Natural killer cell (primary cell): ENCODE measurements at regions not wholly inside any gene's neighbourhood (a gene's known extent, or its start where the extent isn't known, plus 50 kb on each side); places are given as distances from the start of the nearest gene placed in this dataset.

Experiments used
- ATAC-seq, 3 donors: fragments of 150-1000 bp in 2 of 3; fragments of 200-7000 bp in 1 of 3; cut with Tn5 transposase; 1 replicate in 1 of 3; 2 replicates in 2 of 3; pipeline ENCODE4 v1.10.0; 2021; ENCODE audit warnings: mild to moderate bottlenecking in 2 of 3, moderate library complexity in 2 of 3
- DNase-seq, 2 donors: peaks; one replicate each; pipeline versions ENCODE4 v3.0.0 to v3.0.0-alpha.2; 2013 to 2021; ENCODE audit warnings: mixed read lengths in 1 of 2
- H3K27ac ChIP-seq: one replicate; pipeline ENCODE4 v1.5.1; 2013; ENCODE audit warnings: mild to moderate bottlenecking, low read length
- H3K27me3 ChIP-seq: one replicate; pipeline ENCODE4 v1.6.1; 2013; ENCODE audit warnings: low read length; ENCODE audit not compliant: control insufficient read depth, insufficient read depth
- H3K36me3 ChIP-seq: one replicate; pipeline ENCODE4 v1.6.1; 2013; ENCODE audit warnings: low read length; ENCODE audit not compliant: control insufficient read depth, insufficient read depth
- H3K4me1 ChIP-seq: one replicate; pipeline ENCODE4 v1.6.1; 2013; ENCODE audit warnings: low read length; ENCODE audit not compliant: control insufficient read depth, insufficient read depth
- H3K4me3 ChIP-seq: one replicate; pipeline ENCODE4 v1.5.1; 2013; ENCODE audit warnings: low read length
- H3K9me3 ChIP-seq: one replicate; pipeline ENCODE4 v1.6.1; 2013; ENCODE audit warnings: low read length; ENCODE audit not compliant: control insufficient read depth, insufficient read depth
- H3K27ac Mint-ChIP-seq, 2 donors: one replicate each; pipeline ENCODE4 v1.8.0; 2022; ENCODE audit warnings: mild to moderate bottlenecking in 2 of 2, mixed read lengths in 2 of 2, moderate library complexity in 1 of 2
- H3K27me3 Mint-ChIP-seq, 2 donors: one replicate each; pipeline ENCODE4 v1.8.0; 2022; ENCODE audit warnings: low read depth in 2 of 2, mixed read lengths in 2 of 2
- H3K36me3 Mint-ChIP-seq: one replicate; pipeline ENCODE4 v1.8.0; 2022; ENCODE audit warnings: mixed read lengths
- H3K4me1 Mint-ChIP-seq, 2 donors: one replicate each; pipeline ENCODE4 v1.8.0; 2022; ENCODE audit warnings: mixed read lengths in 2 of 2
- H3K4me3 Mint-ChIP-seq: one replicate; pipeline ENCODE4 v1.8.0; 2022; ENCODE audit warnings: mild to moderate bottlenecking, moderate library complexity, mixed read lengths
- H3K9me3 Mint-ChIP-seq, 2 donors: one replicate each; pipeline ENCODE4 v1.8.0; 2022; ENCODE audit warnings: mixed read lengths in 2 of 2
- CTCF ChIP-seq: fragments of 200-600 bp; IDR thresholded peaks from one replicate; pipeline ENCODE4 v1.8.0; 2022; ENCODE audit warnings: antibody characterized with exemption
- whole genome bisulfite sequencing: methylation state at CpG from one replicate; pipeline ENCODE4 v1.1.7; 2013; ENCODE audit warnings: missing lambda C conversion rate; ENCODE audit not compliant: insufficient coverage; 5-methylcytosine and 5-hydroxymethylcytosine counted together
- intact Hi-C: fragments of 100-400 bp; cut with micrococcal nuclease; formaldehyde crosslinking; loops from one replicate; pipeline ENCODE4 v1.14.2; 2022

GRCh38 chr3:176820764-176821163, 376.5 kb downstream of the TBL1XR1 start:
- intact Hi-C loops: no loop called here
- peaks cover 0 to 4% of the 10 kb centered on the region in 2 donors for H3K9me3 Mint-ChIP-seq
- no peak overlapping the region for H3K4me3 Mint-ChIP-seq
- 48% methylated on average over 2 of the region's 2 CpGs for WGBS
- no peaks in the 10 kb centered on the region for H3K27me3 ChIP-seq
- no peaks in the 10 kb centered on the region for H3K36me3 Mint-ChIP-seq
- H3K4me3 ChIP-seq: no peak overlapping the region
- no peaks in the 10 kb centered on the region for H3K4me1 Mint-ChIP-seq
- no peak for TF ChIP-seq CTCF
- H3K27me3 Mint-ChIP-seq: no peaks in the 10 kb centered on the region
- H3K27ac ChIP-seq: no peak overlapping the region
- no peaks in the 10 kb centered on the region for H3K4me1 ChIP-seq
- no peak overlapping the region for H3K27ac Mint-ChIP-seq
- ATAC-seq: no peak
- no peaks in the 10 kb centered on the region for H3K36me3 ChIP-seq
- DNase-seq: no peak
- no peaks in the 10 kb centered on the region for H3K9me3 ChIP-seq

GRCh38 chr3:176816937-176817336, 380.3 kb downstream of the TBL1XR1 start:
- Histone ChIP-seq H3K9me3 (no peaks in the 10 kb centered on the region), H3K27me3 (no peaks in the 10 kb centered on the region), H3K4me3 (no peak overlapping the region), H3K4me1 (no peaks in the 10 kb centered on the region), H3K36me3 (no peaks in the 10 kb centered on the region), H3K27ac (no peak overlapping the region)
- ATAC-seq: no peak
- DNase-seq: no peak
- Mint-ChIP-seq H3K36me3 (no peaks in the 10 kb centered on the region), H3K9me3 (no peaks in the 10 kb centered on the region), H3K4me3 (no peak overlapping the region), H3K4me1 (no peaks in the 10 kb centered on the region), H3K27ac (no peak overlapping the region), H3K27me3 (no peaks in the 10 kb centered on the region)
- TF ChIP-seq CTCF: no peak
- 88% methylated on average over 18 of the region's 18 CpGs for WGBS
- intact Hi-C loops: no loop called here

- H3K36me3 ChIP-seq: no peaks in the 10 kb centered on the region
- Mint-ChIP-seq H3K27ac (no peak overlapping the region), H3K36me3 (no peaks in the 10 kb centered on the region), H3K4me1 (no peaks in the 10 kb centered on the region), H3K9me3 (peaks cover under 1 to 2% of the 10 kb centered on the region in 2 donors), H3K27me3 (no peaks in the 10 kb centered on the region), H3K4me3 (no peak overlapping the region)
- no peak overlapping the region for H3K27ac ChIP-seq
- WGBS: 20% methylated on average over 12 of the region's 12 CpGs
- no peaks in the 10 kb centered on the region for H3K4me1 ChIP-seq
- TF ChIP-seq CTCF: no peak
- no peaks in the 10 kb centered on the region for H3K9me3 ChIP-seq
- H3K4me3 ChIP-seq: no peak overlapping the region
- no peaks in the 10 kb centered on the region for H3K27me3 ChIP-seq
- peak in 2 of 3 donors; percentile 52 to 56 for ATAC-seq
- DNase-seq: no peak
- intact Hi-C loops: no loop called here
Observed at GRCh38 chr3:176814285-176814684, 383.0 kb downstream of the TBL1XR1 start.

GRCh38 chr3:176807938-176808337, 389.3 kb downstream of the TBL1XR1 start:
- 80% methylated on average over 2 of the region's 2 CpGs for WGBS
- Mint-ChIP-seq H3K36me3 (no peaks in the 10 kb centered on the region), H3K27ac (no peak overlapping the region), H3K4me3 (no peak overlapping the region), H3K4me1 (no peaks in the 10 kb centered on the region), H3K27me3 (no peaks in the 10 kb centered on the region), H3K9me3 (peaks cover 3 to 4% of the 10 kb centered on the region in 2 donors)
- DNase-seq (no peak), ATAC-seq (no peak)
- intact Hi-C loops: no loop called here
- no peak overlapping the region for H3K4me3 ChIP-seq
- no peaks in the 10 kb centered on the region for H3K27me3 ChIP-seq
- no peaks in the 10 kb centered on the region for H3K36me3 ChIP-seq
- TF ChIP-seq CTCF: no peak
- H3K27ac ChIP-seq: no peak overlapping the region
- no peaks in the 10 kb centered on the region for H3K9me3 ChIP-seq
- no peaks in the 10 kb centered on the region for H3K4me1 ChIP-seq
